ENCODE measurements at regions not wholly inside any gene's neighbourhood (a gene's known extent, or its start where the extent isn't known, plus 50 kb on each side); places are given as distances from the start of the nearest gene placed in this dataset.
"Not testable (repeated sequence)": the region's sequence is repeated elsewhere in the genome, so short reads cannot be mapped to it uniquely, and the experiment has no call there.

GRCh38 chr13:74246487-74246886 lies 112.3 kb upstream of the KLF12 start:
- DNase-seq (ENCODE audit: low spot score), result no peak

GRCh38 chr13:74243637-74244526 lies 109.7 kb upstream of the KLF12 start:
- no peak for DNase-seq (ENCODE audit: low spot score)

GRCh38 chr13:74241343-74241742 lies 107.1 kb upstream of the KLF12 start:
- not testable (repeated sequence) for DNase-seq (ENCODE audit: low spot score)

- DNase-seq (ENCODE audit: low spot score), result no peak
These were observed 96.8 kb upstream of the KLF12 start for GRCh38 chr13:74230984-74231501.

- no peak for DNase-seq (ENCODE audit: low spot score)
These were observed 95.0 kb upstream of the KLF12 start for GRCh38 chr13:74229242-74229641.

GRCh38 chr13:74227476-74228158 lies 93.4 kb upstream of the KLF12 start:
- DNase-seq (ENCODE audit: low spot score), result no peak

GRCh38 chr13:74226791-74227475 lies 92.7 kb upstream of the KLF12 start:
- no peak for DNase-seq (ENCODE audit: low spot score)

- no peak for DNase-seq (ENCODE audit: low spot score)
These were observed 87.5 kb upstream of the KLF12 start for GRCh38 chr13:74221752-74222151.

GRCh38 chr13:74219566-74219965 lies 85.4 kb upstream of the KLF12 start:
- DNase-seq (ENCODE audit: low spot score), result no peak

- peak; percentile 40 for DNase-seq (ENCODE audit: low spot score)
These were observed 84.1 kb upstream of the KLF12 start for GRCh38 chr13:74218291-74218690.

- DNase-seq (ENCODE audit: low spot score), result peak; percentile 40
These were observed 83.6 kb upstream of the KLF12 start for GRCh38 chr13:74217811-74218210.

- DNase-seq (ENCODE audit: low spot score), result no peak
These were observed 81.2 kb upstream of the KLF12 start for GRCh38 chr13:74215420-74215819.

- DNase-seq (ENCODE audit: low spot score), result no peak
These were observed 80.1 kb upstream of the KLF12 start for GRCh38 chr13:74214321-74214720.

GRCh38 chr13:74210693-74211393 lies 76.6 kb upstream of the KLF12 start:
- DNase-seq (ENCODE audit: low spot score), result no peak

GRCh38 chr13:74206855-74207254 lies 72.7 kb upstream of the KLF12 start:
- no peak for DNase-seq (ENCODE audit: low spot score)

- no peak for DNase-seq (ENCODE audit: low spot score)
These were observed 71.9 kb upstream of the KLF12 start for GRCh38 chr13:74206061-74206561.

- no peak for DNase-seq (ENCODE audit: low spot score)
These were observed 71.1 kb upstream of the KLF12 start for GRCh38 chr13:74205313-74205690.

GRCh38 chr13:74204602-74205312 lies 70.6 kb upstream of the KLF12 start:
- no peak for DNase-seq (ENCODE audit: low spot score)

- DNase-seq (ENCODE audit: low spot score), result no peak
These were observed 69.4 kb upstream of the KLF12 start for GRCh38 chr13:74203576-74203975.

- DNase-seq (ENCODE audit: low spot score), result no peak
These were observed 68.1 kb upstream of the KLF12 start for GRCh38 chr13:74202129-74202813.

GRCh38 chr13:74201530-74201929 lies 67.3 kb upstream of the KLF12 start:
- DNase-seq (ENCODE audit: low spot score), result no peak

All from SW480 (cell line).